Skeletal muscle satellite cell (primary cell): ENCODE measurements at regions not wholly inside any gene's neighbourhood (a gene's known extent, or its start where the extent isn't known, plus 50 kb on each side); places are given as distances from the start of the nearest gene placed in this dataset.

ENCODE experiments used
- H3K27me3 ChIP-seq: 2 replicates; pipeline ENCODE4 v1.7.0; 2013; ENCODE audit warnings: low read length; ENCODE audit not compliant: control insufficient read depth, insufficient read depth
- H3K36me3 ChIP-seq: 2 replicates; pipeline ENCODE4 v1.7.0; 2013; ENCODE audit warnings: mild to moderate bottlenecking, control low read depth, low read length; ENCODE audit not compliant: insufficient read depth
- H3K4me1 ChIP-seq: 2 replicates; pipeline ENCODE4 v1.7.0; 2013; ENCODE audit warnings: low read length; ENCODE audit not compliant: control insufficient read depth, insufficient read depth
- H3K4me2 ChIP-seq: 2 replicates; pipeline ENCODE4 v1.7.0; 2013; ENCODE audit warnings: mild to moderate bottlenecking, low read length
- H3K4me3 ChIP-seq: 2 replicates; pipeline ENCODE4 v1.7.0; 2013; ENCODE audit warnings: low read length
- H3K9ac ChIP-seq: 2 replicates; pipeline ENCODE4 v1.7.0; 2013; ENCODE audit warnings: mild to moderate bottlenecking, low read depth, low read length, moderate library complexity
- H3K9me3 ChIP-seq: replicated peaks from 2 replicates; pipeline ENCODE4 v1.7.0; 2013; ENCODE audit warnings: mild to moderate bottlenecking, control low read depth, low read length

- Histone ChIP-seq H3K36me3 (no peaks in the 10 kb centered on the region), H3K9me3 (peaks cover 4% of the 10 kb centered on the region), H3K4me1 (peaks cover 9% of the 10 kb centered on the region), H3K4me2 (no peak overlapping the region), H3K4me3 (no peak overlapping the region), H3K27me3 (peaks cover 12% of the 10 kb centered on the region), H3K9ac (no peak overlapping the region)
Observed at GRCh38 chr2:234302664-234302991, 194.3 kb downstream of the ARL4C start.

GRCh38 chr2:234300932-234301823 lies 195.7 kb downstream of the ARL4C start:
- Histone ChIP-seq H3K9me3 (no peaks in the 10 kb centered on the region), H3K27me3 (peaks cover 18% of the 10 kb centered on the region), H3K4me3 (no peak overlapping the region), H3K9ac (no peak overlapping the region), H3K36me3 (no peaks in the 10 kb centered on the region), H3K4me2 (no peak overlapping the region), H3K4me1 (peaks cover 9% of the 10 kb centered on the region)

- no peaks in the 10 kb centered on the region for H3K36me3 ChIP-seq
- no peak overlapping the region for H3K9ac ChIP-seq
- peaks cover 7% of the 10 kb centered on the region for H3K4me1 ChIP-seq
- peaks cover 14% of the 10 kb centered on the region for H3K27me3 ChIP-seq
- H3K4me3 ChIP-seq: no peak overlapping the region
- H3K4me2 ChIP-seq: no peak overlapping the region
- no peaks in the 10 kb centered on the region for H3K9me3 ChIP-seq
Observed at GRCh38 chr2:234300391-234300925, 196.4 kb downstream of the ARL4C start.

- Histone ChIP-seq H3K9ac (no peak overlapping the region), H3K4me3 (no peak overlapping the region), H3K36me3 (no peaks in the 10 kb centered on the region), H3K4me1 (no peaks in the 10 kb centered on the region), H3K4me2 (no peak overlapping the region), H3K9me3 (no peaks in the 10 kb centered on the region), H3K27me3 (peaks cover 10% of the 10 kb centered on the region)
Observed at GRCh38 chr2:234298918-234299317, 198.0 kb downstream of the ARL4C start.

GRCh38 chr2:234296991-234297390 lies 199.9 kb downstream of the ARL4C start:
- Histone ChIP-seq H3K4me1 (peaks cover 6% of the 10 kb centered on the region), H3K4me2 (no peak overlapping the region), H3K27me3 (peaks cover 10% of the 10 kb centered on the region), H3K9me3 (no peaks in the 10 kb centered on the region), H3K4me3 (no peak overlapping the region), H3K36me3 (no peaks in the 10 kb centered on the region), H3K9ac (no peak overlapping the region)

GRCh38 chr2:234293973-234294372 lies 202.9 kb downstream of the ARL4C start:
- H3K4me3 ChIP-seq: no peak overlapping the region
- H3K4me2 ChIP-seq: no peak overlapping the region
- no peaks in the 10 kb centered on the region for H3K36me3 ChIP-seq
- H3K4me1 ChIP-seq: peaks cover 20% of the 10 kb centered on the region
- no peak overlapping the region for H3K9ac ChIP-seq
- peaks cover 10% of the 10 kb centered on the region for H3K27me3 ChIP-seq
- no peaks in the 10 kb centered on the region for H3K9me3 ChIP-seq

- H3K27me3 ChIP-seq: peaks cover 10% of the 10 kb centered on the region
- H3K36me3 ChIP-seq: no peaks in the 10 kb centered on the region
- no peaks in the 10 kb centered on the region for H3K9me3 ChIP-seq
- H3K9ac ChIP-seq: no peak overlapping the region
- peaks cover 20% of the 10 kb centered on the region for H3K4me1 ChIP-seq
- H3K4me3 ChIP-seq: no peak overlapping the region
- no peak overlapping the region for H3K4me2 ChIP-seq
Observed at GRCh38 chr2:234292962-234293243, 204.0 kb downstream of the ARL4C start.

GRCh38 chr2:234292205-234292961 lies 204.5 kb downstream of the ARL4C start:
- Histone ChIP-seq H3K27me3 (peaks cover 10% of the 10 kb centered on the region), H3K36me3 (no peaks in the 10 kb centered on the region), H3K9me3 (no peaks in the 10 kb centered on the region), H3K4me2 (no peak overlapping the region), H3K4me3 (no peak overlapping the region), H3K4me1 (peaks cover 20% of the 10 kb centered on the region), H3K9ac (no peak overlapping the region)

- no peaks in the 10 kb centered on the region for H3K36me3 ChIP-seq
- peaks cover 20% of the 10 kb centered on the region for H3K4me1 ChIP-seq
- no peak overlapping the region for H3K4me3 ChIP-seq
- H3K9ac ChIP-seq: no peak overlapping the region
- H3K27me3 ChIP-seq: peaks cover 8% of the 10 kb centered on the region
- H3K4me2 ChIP-seq: no peak overlapping the region
- no peaks in the 10 kb centered on the region for H3K9me3 ChIP-seq
Observed at GRCh38 chr2:234291765-234292204, 205.1 kb downstream of the ARL4C start.

GRCh38 chr2:234290671-234291070 lies 206.2 kb downstream of the ARL4C start:
- Histone ChIP-seq H3K36me3 (no peaks in the 10 kb centered on the region), H3K27me3 (no peaks in the 10 kb centered on the region), H3K4me1 (peaks cover 20% of the 10 kb centered on the region), H3K9me3 (no peaks in the 10 kb centered on the region), H3K9ac (no peak overlapping the region), H3K4me3 (no peak overlapping the region), H3K4me2 (no peak overlapping the region)

GRCh38 chr2:234289834-234290590 lies 206.9 kb downstream of the ARL4C start:
- Histone ChIP-seq H3K4me2 (no peak overlapping the region), H3K36me3 (no peaks in the 10 kb centered on the region), H3K9ac (no peak overlapping the region), H3K4me3 (no peak overlapping the region), H3K27me3 (no peaks in the 10 kb centered on the region), H3K9me3 (no peaks in the 10 kb centered on the region), H3K4me1 (peaks cover 20% of the 10 kb centered on the region)
